ENCODE measurements at regions not wholly inside any gene's neighbourhood (a gene's known extent, or its start where the extent isn't known, plus 50 kb on each side); places are given as distances from the start of the nearest gene placed in this dataset.
A peak's percentile ranks its signal among the peaks of the same experiment; 100 is the strongest.

DNA sequence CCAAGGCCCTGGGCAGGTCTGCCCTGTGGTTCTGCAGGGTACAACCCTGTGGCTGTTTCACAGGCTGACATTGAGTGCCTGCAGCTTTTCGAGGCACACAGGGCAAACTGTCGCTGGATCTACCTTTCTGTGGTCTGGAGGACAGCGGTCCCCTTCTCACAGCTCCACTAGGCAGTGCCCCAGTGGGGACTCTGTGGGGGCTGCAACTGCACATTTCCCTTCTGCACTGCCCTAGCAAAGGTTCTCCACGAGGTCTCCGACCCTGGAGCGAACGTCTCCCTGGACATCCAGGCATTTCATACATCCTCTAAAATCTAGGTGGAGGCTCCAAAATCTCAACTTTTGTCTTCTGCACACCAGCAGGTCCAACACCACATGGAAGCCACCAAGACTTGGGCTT lies 1645.2 kb upstream of the CDH6 start (continued):
- TF ChIP-seq, protein P1, sequence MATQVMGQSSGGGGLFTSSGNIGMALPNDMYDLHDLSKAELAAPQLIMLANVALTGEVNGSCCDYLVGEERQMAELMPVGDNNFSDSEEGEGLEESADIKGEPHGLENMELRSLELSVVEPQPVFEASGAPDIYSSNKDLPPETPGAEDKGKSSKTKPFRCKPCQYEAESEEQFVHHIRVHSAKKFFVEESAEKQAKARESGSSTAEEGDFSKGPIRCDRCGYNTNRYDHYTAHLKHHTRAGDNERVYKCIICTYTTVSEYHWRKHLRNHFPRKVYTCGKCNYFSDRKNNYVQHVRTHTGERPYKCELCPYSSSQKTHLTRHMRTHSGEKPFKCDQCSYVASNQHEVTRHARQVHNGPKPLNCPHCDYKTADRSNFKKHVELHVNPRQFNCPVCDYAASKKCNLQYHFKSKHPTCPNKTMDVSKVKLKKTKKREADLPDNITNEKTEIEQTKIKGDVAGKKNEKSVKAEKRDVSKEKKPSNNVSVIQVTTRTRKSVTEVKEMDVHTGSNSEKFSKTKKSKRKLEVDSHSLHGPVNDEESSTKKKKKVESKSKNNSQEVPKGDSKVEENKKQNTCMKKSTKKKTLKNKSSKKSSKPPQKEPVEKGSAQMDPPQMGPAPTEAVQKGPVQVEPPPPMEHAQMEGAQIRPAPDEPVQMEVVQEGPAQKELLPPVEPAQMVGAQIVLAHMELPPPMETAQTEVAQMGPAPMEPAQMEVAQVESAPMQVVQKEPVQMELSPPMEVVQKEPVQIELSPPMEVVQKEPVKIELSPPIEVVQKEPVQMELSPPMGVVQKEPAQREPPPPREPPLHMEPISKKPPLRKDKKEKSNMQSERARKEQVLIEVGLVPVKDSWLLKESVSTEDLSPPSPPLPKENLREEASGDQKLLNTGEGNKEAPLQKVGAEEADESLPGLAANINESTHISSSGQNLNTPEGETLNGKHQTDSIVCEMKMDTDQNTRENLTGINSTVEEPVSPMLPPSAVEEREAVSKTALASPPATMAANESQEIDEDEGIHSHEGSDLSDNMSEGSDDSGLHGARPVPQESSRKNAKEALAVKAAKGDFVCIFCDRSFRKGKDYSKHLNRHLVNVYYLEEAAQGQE (IDR thresholded peaks at IDR 0.05; ENCODE audit: low read depth, low read length): no peak

DNA sequence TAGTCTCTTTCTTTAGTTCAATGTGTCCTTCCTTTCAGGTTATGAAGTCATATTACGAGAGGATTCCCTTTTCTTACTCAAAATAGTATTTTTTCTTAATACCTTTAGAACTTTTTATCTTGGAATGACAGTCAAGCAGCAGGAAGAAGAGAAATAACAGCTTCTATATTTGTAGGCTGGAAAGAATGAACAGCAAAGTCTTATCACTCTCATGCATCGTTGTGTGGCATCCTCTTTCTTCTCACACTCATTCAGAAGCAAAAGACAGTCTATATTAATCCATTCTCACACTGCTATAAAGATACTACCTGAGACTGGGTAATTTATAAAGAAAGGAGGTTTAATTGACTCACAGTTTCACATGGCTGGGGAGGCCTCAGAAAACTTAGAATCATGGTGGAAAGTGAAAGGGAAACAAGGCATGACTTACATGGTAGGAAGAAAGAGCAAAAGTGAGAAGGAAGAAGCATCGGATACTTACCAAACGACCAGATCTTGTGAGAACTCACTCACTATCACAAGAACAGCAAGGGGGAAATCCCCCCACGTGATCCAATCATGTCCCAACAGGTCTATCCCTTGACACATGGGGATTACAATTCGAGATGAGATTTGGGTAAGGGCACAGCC lies 1646.1 kb upstream of the CDH6 start:
- no peak overlapping the region for H3K27ac ChIP-seq (ENCODE audit: low read depth in 2 of 2, low read length in 1 of 2)
- DNase-seq: no peak
- H3K9ac ChIP-seq: no peak overlapping the region
- no peaks in the 10 kb centered on the region for H3K9me3 ChIP-seq
- H3K4me3 ChIP-seq (ENCODE audit: low read depth in 2 of 2, low read length in 1 of 2): no peak overlapping the region
- H3K79me2 ChIP-seq (ENCODE audit: insufficient read depth): no peaks in the 10 kb centered on the region
- no peak overlapping the region for H3K4me2 ChIP-seq
- H3K27me3 ChIP-seq (ENCODE audit: insufficient read depth): no peaks in the 10 kb centered on the region
- H3K36me3 ChIP-seq (replicated peaks in 1 of 2; ENCODE audit: control insufficient read depth in 1 of 2, insufficient read depth in 2 of 2, low read length in 1 of 2): no peaks in the 10 kb centered on the region
- WGBS (ENCODE audit: low lambda C conversion rate): 7% methylated on average over 6 of the region's 6 CpGs
- H4K20me1 ChIP-seq (ENCODE audit: insufficient read depth): no peaks in the 10 kb centered on the region
- no peaks in the 10 kb centered on the region for H3K9me2 ChIP-seq
- 0 out of 2 replicates have a peak overlapping the region, but pooled peaks have one; percentile 16 for H2AFZ ChIP-seq (ENCODE audit: low read depth)
- no peaks in the 10 kb centered on the region for H3F3A ChIP-seq (replicated peaks; ENCODE audit: insufficient read depth)
- ChIA-PET CTCF (no interaction called here), POLR2A (no interaction called here)
- H3K4me1 ChIP-seq (ENCODE audit: control insufficient read depth in 1 of 2, insufficient read depth in 2 of 2, low read depth in 1 of 2, low read length in 1 of 2): no peaks in the 10 kb centered on the region; a peak in 1 of 4 replicates
- TF ChIP-seq, protein P2, sequence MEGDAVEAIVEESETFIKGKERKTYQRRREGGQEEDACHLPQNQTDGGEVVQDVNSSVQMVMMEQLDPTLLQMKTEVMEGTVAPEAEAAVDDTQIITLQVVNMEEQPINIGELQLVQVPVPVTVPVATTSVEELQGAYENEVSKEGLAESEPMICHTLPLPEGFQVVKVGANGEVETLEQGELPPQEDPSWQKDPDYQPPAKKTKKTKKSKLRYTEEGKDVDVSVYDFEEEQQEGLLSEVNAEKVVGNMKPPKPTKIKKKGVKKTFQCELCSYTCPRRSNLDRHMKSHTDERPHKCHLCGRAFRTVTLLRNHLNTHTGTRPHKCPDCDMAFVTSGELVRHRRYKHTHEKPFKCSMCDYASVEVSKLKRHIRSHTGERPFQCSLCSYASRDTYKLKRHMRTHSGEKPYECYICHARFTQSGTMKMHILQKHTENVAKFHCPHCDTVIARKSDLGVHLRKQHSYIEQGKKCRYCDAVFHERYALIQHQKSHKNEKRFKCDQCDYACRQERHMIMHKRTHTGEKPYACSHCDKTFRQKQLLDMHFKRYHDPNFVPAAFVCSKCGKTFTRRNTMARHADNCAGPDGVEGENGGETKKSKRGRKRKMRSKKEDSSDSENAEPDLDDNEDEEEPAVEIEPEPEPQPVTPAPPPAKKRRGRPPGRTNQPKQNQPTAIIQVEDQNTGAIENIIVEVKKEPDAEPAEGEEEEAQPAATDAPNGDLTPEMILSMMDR (IDR thresholded peaks at IDR 0.05): no peak
- TF ChIP-seq ELF1 (IDR thresholded peaks at IDR 0.05) (no peak), MXI1 (IDR thresholded peaks at IDR 0.05; ENCODE audit: low read depth, low read length) (no peak), YY1 (IDR thresholded peaks at IDR 0.05; ENCODE audit: low read depth) (no peak), RCOR1 (IDR thresholded peaks at IDR 0.05; ENCODE audit: low read length) (no peak), TAF1 (IDR thresholded peaks at IDR 0.05; ENCODE audit: borderline replicate concordance, low read depth, low read length) (no peak), EP300 (IDR thresholded peaks at IDR 0.05; ENCODE audit: borderline replicate concordance in 1 of 2, low read depth in 1 of 2, low read length in 1 of 2) (no peak), NFIC (IDR thresholded peaks at IDR 0.05; ENCODE audit: borderline replicate concordance) (no peak), GABPA (IDR thresholded peaks at IDR 0.05; ENCODE audit: low read depth) (no peak), SMC3 (IDR thresholded peaks at IDR 0.05; ENCODE audit: low read depth, low read length) (no peak), RFX5 (IDR thresholded peaks at IDR 0.05; ENCODE audit: low read length) (no peak), FOXM1 (IDR thresholded peaks at IDR 0.05; ENCODE audit: low read depth) (no peak), CHD2 (IDR thresholded peaks at IDR 0.05; ENCODE audit: low read length, partially characterized antibody) (no peak), SIN3A (IDR thresholded peaks at IDR 0.05; ENCODE audit: borderline replicate concordance, low read depth, low read length) (no peak)
- TF ChIP-seq, protein P3, sequence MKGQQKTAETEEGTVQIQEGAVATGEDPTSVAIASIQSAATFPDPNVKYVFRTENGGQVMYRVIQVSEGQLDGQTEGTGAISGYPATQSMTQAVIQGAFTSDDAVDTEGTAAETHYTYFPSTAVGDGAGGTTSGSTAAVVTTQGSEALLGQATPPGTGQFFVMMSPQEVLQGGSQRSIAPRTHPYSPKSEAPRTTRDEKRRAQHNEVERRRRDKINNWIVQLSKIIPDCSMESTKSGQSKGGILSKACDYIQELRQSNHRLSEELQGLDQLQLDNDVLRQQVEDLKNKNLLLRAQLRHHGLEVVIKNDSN (IDR thresholded peaks at IDR 0.05; ENCODE audit: borderline replicate concordance, low read depth): no peak
- TF ChIP-seq, protein P4, sequence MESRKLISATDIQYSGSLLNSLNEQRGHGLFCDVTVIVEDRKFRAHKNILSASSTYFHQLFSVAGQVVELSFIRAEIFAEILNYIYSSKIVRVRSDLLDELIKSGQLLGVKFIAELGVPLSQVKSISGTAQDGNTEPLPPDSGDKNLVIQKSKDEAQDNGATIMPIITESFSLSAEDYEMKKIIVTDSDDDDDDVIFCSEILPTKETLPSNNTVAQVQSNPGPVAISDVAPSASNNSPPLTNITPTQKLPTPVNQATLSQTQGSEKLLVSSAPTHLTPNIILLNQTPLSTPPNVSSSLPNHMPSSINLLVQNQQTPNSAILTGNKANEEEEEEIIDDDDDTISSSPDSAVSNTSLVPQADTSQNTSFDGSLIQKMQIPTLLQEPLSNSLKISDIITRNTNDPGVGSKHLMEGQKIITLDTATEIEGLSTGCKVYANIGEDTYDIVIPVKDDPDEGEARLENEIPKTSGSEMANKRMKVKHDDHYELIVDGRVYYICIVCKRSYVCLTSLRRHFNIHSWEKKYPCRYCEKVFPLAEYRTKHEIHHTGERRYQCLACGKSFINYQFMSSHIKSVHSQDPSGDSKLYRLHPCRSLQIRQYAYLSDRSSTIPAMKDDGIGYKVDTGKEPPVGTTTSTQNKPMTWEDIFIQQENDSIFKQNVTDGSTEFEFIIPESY (IDR thresholded peaks at IDR 0.05; ENCODE audit: borderline replicate concordance, low read depth): no peak
- TF ChIP-seq, protein P1 (IDR thresholded peaks at IDR 0.05; ENCODE audit: low read depth, low read length): no peak

All from SK-N-SH (cell line).